Memory B cell (primary cell): ENCODE measurements at regions not wholly inside any gene's neighbourhood (a gene's known extent, or its start where the extent isn't known, plus 50 kb on each side); places are given as distances from the start of the nearest gene placed in this dataset.

Experiments
- ATAC-seq: fragments of 150-1000 bp; cut with Tn5 transposase; 2 replicates; pipeline ENCODE4 v1.10.0; 2021; ENCODE audit warnings: low read depth, mild to moderate bottlenecking, moderate library complexity
- DNase-seq, 2 donors: peaks; one replicate each; pipeline ENCODE4 v3.0.0; 2022; ENCODE audit warnings: low spot score in 2 of 2
- H3K27ac Mint-ChIP-seq: one replicate; pipeline ENCODE4 v1.8.0; 2022; ENCODE audit warnings: mild to moderate bottlenecking, moderate library complexity, mixed read lengths
- H3K27me3 Mint-ChIP-seq: one replicate; pipeline ENCODE4 v1.8.0; 2022; ENCODE audit warnings: mixed read lengths
- H3K36me3 Mint-ChIP-seq: one replicate; pipeline ENCODE4 v1.8.0; 2022; ENCODE audit warnings: mild to moderate bottlenecking, mixed read lengths
- H3K4me1 Mint-ChIP-seq: one replicate; pipeline ENCODE4 v1.8.0; 2022; ENCODE audit warnings: mixed read lengths
- H3K4me3 Mint-ChIP-seq: one replicate; pipeline ENCODE4 v1.8.0; 2022; ENCODE audit warnings: mild to moderate bottlenecking, moderate library complexity, mixed read lengths
- H3K9me3 Mint-ChIP-seq: one replicate; pipeline ENCODE4 v1.8.0; 2022; ENCODE audit warnings: mixed read lengths

GRCh38 chr6:100115407-100116101 lies 121.5 kb upstream of the MCHR2 start:
- ATAC-seq (no peak), DNase-seq (no peak)
- no peaks in the 10 kb centered on the region for H3K36me3 Mint-ChIP-seq

GRCh38 chr6:100112855-100113508 lies 119.0 kb upstream of the MCHR2 start:
- Mint-ChIP-seq H3K27me3 (no peaks in the 10 kb centered on the region), H3K4me3 (no peak overlapping the region), H3K9me3 (no peaks in the 10 kb centered on the region), H3K4me1 (no peaks in the 10 kb centered on the region), H3K27ac (no peak overlapping the region), H3K36me3 (no peaks in the 10 kb centered on the region)
- DNase-seq = no peak
- ATAC-seq = no peak

More at GRCh38 chr6:100115407-100116101, 121.5 kb upstream of the MCHR2 start:
- Mint-ChIP-seq H3K27ac (no peak overlapping the region), H3K4me1 (no peaks in the 10 kb centered on the region), H3K4me3 (no peak overlapping the region), H3K27me3 (no peaks in the 10 kb centered on the region), H3K9me3 (no peaks in the 10 kb centered on the region)

GRCh38 chr6:100105919-100106529 lies 112.0 kb upstream of the MCHR2 start:
- peaks cover 12% of the 10 kb centered on the region for H3K27me3 Mint-ChIP-seq
- ATAC-seq (no peak), DNase-seq (no peak)
- no peak overlapping the region for H3K27ac Mint-ChIP-seq
- no peaks in the 10 kb centered on the region for H3K36me3 Mint-ChIP-seq
- no peak overlapping the region for H3K4me3 Mint-ChIP-seq
- no peaks in the 10 kb centered on the region for H3K9me3 Mint-ChIP-seq
- peaks cover 3% of the 10 kb centered on the region for H3K4me1 Mint-ChIP-seq

GRCh38 chr6:100105138-100105537 lies 111.1 kb upstream of the MCHR2 start:
- H3K27ac Mint-ChIP-seq = no peak overlapping the region
- H3K27me3 Mint-ChIP-seq = peaks cover 12% of the 10 kb centered on the region
- H3K36me3 Mint-ChIP-seq = no peaks in the 10 kb centered on the region
- ATAC-seq (no peak), DNase-seq (no peak)
- peaks cover 3% of the 10 kb centered on the region for H3K4me1 Mint-ChIP-seq
- no peak overlapping the region for H3K4me3 Mint-ChIP-seq
- no peaks in the 10 kb centered on the region for H3K9me3 Mint-ChIP-seq

DNA sequence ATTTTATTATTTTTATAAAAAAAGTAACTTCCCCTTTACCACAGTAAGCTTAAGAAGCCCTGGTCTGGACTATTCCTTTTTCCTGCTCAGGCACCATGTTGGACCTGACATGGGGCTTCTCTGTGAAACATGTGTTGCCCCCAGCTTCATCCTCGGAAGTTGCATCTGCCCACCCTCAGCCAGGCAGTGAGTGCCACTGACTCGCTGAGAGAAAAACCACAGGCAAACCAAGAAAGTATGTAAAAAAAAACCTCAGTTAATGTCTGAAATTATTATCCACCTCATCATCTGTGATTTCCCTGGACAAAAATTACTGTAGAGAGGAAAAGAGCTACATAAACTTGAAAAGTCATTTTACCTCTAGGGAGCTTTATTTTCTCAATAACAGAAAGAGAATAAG lies 109.9 kb upstream of the MCHR2 start:
- H3K27me3 Mint-ChIP-seq = peaks cover 12% of the 10 kb centered on the region
- no peak overlapping the region for H3K27ac Mint-ChIP-seq
- no peaks in the 10 kb centered on the region for H3K36me3 Mint-ChIP-seq
- H3K4me1 Mint-ChIP-seq = peaks cover 6% of the 10 kb centered on the region
- no peak overlapping the region for H3K4me3 Mint-ChIP-seq
- ATAC-seq (no peak), DNase-seq (no peak)
- H3K9me3 Mint-ChIP-seq = no peaks in the 10 kb centered on the region

DNA sequence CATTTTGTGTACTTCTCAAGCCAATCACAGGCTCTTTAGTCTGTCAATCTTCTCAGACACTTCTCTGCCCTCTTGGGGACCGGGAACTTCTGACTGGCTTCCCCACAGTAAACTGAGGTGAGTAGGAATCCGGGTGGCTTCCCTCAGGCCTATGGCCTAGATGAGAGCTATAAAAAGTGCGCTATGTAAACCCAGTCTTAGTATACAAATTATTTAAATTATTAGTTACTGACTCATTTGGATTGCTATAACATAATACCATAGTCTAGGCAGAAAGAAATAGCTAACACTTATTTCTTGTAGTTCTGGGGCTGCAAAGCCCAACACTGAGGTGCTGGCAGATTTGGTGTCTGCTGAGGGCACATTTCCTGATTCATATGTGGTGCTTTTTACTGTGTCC lies 109.2 kb upstream of the MCHR2 start:
- H3K27ac Mint-ChIP-seq = no peak overlapping the region
- peaks cover 12% of the 10 kb centered on the region for H3K27me3 Mint-ChIP-seq
- H3K4me1 Mint-ChIP-seq = peaks cover 6% of the 10 kb centered on the region
- ATAC-seq (no peak), DNase-seq (no peak)
- no peaks in the 10 kb centered on the region for H3K36me3 Mint-ChIP-seq
- no peaks in the 10 kb centered on the region for H3K9me3 Mint-ChIP-seq
- no peak overlapping the region for H3K4me3 Mint-ChIP-seq

GRCh38 chr6:100101644-100102043 lies 107.6 kb upstream of the MCHR2 start:
- Mint-ChIP-seq H3K27ac (no peak overlapping the region), H3K4me3 (no peak overlapping the region), H3K9me3 (no peaks in the 10 kb centered on the region), H3K27me3 (peaks cover 10% of the 10 kb centered on the region), H3K4me1 (peaks cover 2% of the 10 kb centered on the region), H3K36me3 (no peaks in the 10 kb centered on the region)
- ATAC-seq = no peak
- no peak for DNase-seq

GRCh38 chr6:100100776-100101175 lies 106.8 kb upstream of the MCHR2 start:
- H3K27ac Mint-ChIP-seq = no peak overlapping the region
- DNase-seq = no peak
- H3K27me3 Mint-ChIP-seq = peaks cover 6% of the 10 kb centered on the region
- H3K4me1 Mint-ChIP-seq = peaks cover 2% of the 10 kb centered on the region
- no peak overlapping the region for H3K4me3 Mint-ChIP-seq
- H3K36me3 Mint-ChIP-seq = no peaks in the 10 kb centered on the region
- no peak for ATAC-seq
- H3K9me3 Mint-ChIP-seq = no peaks in the 10 kb centered on the region

GRCh38 chr6:100099189-100100074 lies 105.4 kb upstream of the MCHR2 start:
- peaks cover 2% of the 10 kb centered on the region for H3K4me1 Mint-ChIP-seq
- H3K9me3 Mint-ChIP-seq = no peaks in the 10 kb centered on the region
- peaks cover 2% of the 10 kb centered on the region for H3K27me3 Mint-ChIP-seq
- H3K4me3 Mint-ChIP-seq = no peak overlapping the region
- ATAC-seq (no peak), DNase-seq (no peak)
- H3K27ac Mint-ChIP-seq = no peak overlapping the region
- no peaks in the 10 kb centered on the region for H3K36me3 Mint-ChIP-seq

- no peak for ATAC-seq
These were observed 102.9 kb upstream of the MCHR2 start for GRCh38 chr6:100096936-100097335.

GRCh38 chr6:100096341-100096740 lies 102.3 kb upstream of the MCHR2 start:
- H3K4me3 Mint-ChIP-seq = no peak overlapping the region
- no peak overlapping the region for H3K27ac Mint-ChIP-seq
- peaks cover 2% of the 10 kb centered on the region for H3K4me1 Mint-ChIP-seq
- H3K27me3 Mint-ChIP-seq = no peaks in the 10 kb centered on the region
- H3K36me3 Mint-ChIP-seq = no peaks in the 10 kb centered on the region
- H3K9me3 Mint-ChIP-seq = no peaks in the 10 kb centered on the region
- DNase-seq (no peak), ATAC-seq (no peak)

More at GRCh38 chr6:100096936-100097335, 102.9 kb upstream of the MCHR2 start:
- no peak overlapping the region for H3K27ac Mint-ChIP-seq
- H3K4me1 Mint-ChIP-seq = peaks cover 2% of the 10 kb centered on the region
- H3K9me3 Mint-ChIP-seq = no peaks in the 10 kb centered on the region
- H3K36me3 Mint-ChIP-seq = no peaks in the 10 kb centered on the region
- H3K4me3 Mint-ChIP-seq = no peak overlapping the region
- DNase-seq = no peak
- no peaks in the 10 kb centered on the region for H3K27me3 Mint-ChIP-seq

DNA sequence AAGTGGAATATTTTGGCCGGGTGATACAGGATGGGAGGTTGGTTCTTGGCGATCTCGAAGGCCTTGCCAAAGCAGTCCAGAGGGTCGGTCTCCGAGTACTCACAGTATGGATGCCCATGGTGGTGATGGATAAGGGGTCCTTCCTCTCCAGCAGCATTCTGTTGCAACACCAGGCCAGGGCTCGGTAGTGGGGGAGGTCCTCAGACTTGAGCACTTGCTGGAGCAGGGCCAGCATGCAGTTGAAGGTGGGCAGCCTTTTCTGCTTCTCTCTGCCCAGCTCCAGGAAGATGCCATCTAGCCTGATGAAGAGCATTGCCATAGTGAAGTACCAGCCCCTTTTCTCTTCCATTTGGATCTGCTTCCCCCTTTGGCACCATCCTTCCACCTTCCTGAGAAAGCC lies 99.4 kb upstream of the MCHR2 start:
- ATAC-seq (no peak), DNase-seq (no peak)
- H3K9me3 Mint-ChIP-seq = no peaks in the 10 kb centered on the region
- H3K36me3 Mint-ChIP-seq = no peaks in the 10 kb centered on the region
- peaks cover 2% of the 10 kb centered on the region for H3K27me3 Mint-ChIP-seq
- no peak overlapping the region for H3K4me3 Mint-ChIP-seq
- H3K4me1 Mint-ChIP-seq = no peaks in the 10 kb centered on the region
- H3K27ac Mint-ChIP-seq = no peak overlapping the region

DNA sequence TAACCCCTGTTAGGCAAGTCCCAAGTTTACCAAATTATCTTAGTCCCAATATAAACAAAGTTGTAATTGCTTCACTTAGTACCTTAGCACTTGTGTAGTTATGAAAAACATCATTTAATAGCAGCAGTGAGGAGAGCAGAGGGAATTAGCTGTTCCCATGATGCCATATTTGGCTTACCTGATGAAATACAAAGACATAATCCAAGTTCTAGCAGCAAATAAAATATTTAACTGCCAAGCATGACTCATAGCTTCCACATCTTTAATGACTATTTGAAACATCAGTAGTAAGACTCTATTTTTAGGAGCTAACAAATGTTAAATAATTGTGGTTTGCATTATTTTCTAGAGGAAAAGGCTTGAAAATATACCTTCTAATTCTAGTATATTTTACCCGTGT lies 94.0 kb upstream of the MCHR2 start:
- Mint-ChIP-seq H3K36me3 (no peaks in the 10 kb centered on the region), H3K4me1 (no peaks in the 10 kb centered on the region), H3K27ac (no peak overlapping the region), H3K9me3 (no peaks in the 10 kb centered on the region), H3K27me3 (peaks cover 2% of the 10 kb centered on the region), H3K4me3 (no peak overlapping the region)
- DNase-seq = no peak
- no peak for ATAC-seq

DNA sequence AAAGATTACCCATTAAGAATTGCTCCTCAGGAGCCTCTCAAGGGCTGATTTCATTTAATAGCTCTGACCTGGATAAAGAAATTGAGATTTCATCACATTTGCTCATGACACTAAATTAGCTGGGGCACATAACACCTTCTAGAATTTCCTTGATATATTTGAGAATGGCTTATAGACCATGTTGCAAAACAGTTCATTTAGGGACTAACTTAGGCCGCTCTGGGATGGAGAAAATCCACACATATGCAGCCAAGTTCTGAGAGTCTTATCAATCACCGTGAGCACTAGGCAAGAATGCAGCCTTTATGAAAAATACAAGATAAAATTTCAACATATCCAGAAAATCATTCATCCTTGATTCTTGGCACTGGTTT lies 91.0 kb upstream of the MCHR2 start:
- no peaks in the 10 kb centered on the region for H3K9me3 Mint-ChIP-seq
- no peak overlapping the region for H3K27ac Mint-ChIP-seq
- H3K36me3 Mint-ChIP-seq = no peaks in the 10 kb centered on the region
- H3K4me3 Mint-ChIP-seq = no peak overlapping the region
- DNase-seq (no peak), ATAC-seq (no peak)
- H3K4me1 Mint-ChIP-seq = no peaks in the 10 kb centered on the region
- H3K27me3 Mint-ChIP-seq = peaks cover 4% of the 10 kb centered on the region
